Coronary artery (tissue), 2 donors: ENCODE measurements at regions not wholly inside any gene's neighbourhood (a gene's known extent, or its start where the extent isn't known, plus 50 kb on each side); places are given as distances from the start of the nearest gene placed in this dataset.

ENCODE experiments used
- DNase-seq: peaks from one replicate; pipeline ENCODE4 v3.0.0-alpha.2; 2017; ENCODE audit warnings: low spot score
- H3K27ac ChIP-seq, 2 donors: fragments of 200-600 bp; sonication (generic); one replicate each; pipeline ENCODE4 v1.5.1; 2016 to 2019
- H3K4me3 ChIP-seq: fragments of 200-600 bp; sonication (generic); 2 replicates; pipeline ENCODE4 v1.5.1; 2016; ENCODE audit warnings: mild to moderate bottlenecking, moderate library complexity
- TF ChIP-seq, protein P1 (sequence below): fragments of 200-600 bp; sonication (generic); IDR thresholded peaks from one replicate; pipeline ENCODE4 v1.5.1; 2019; ENCODE audit warnings: antibody characterized with exemption

DNA sequence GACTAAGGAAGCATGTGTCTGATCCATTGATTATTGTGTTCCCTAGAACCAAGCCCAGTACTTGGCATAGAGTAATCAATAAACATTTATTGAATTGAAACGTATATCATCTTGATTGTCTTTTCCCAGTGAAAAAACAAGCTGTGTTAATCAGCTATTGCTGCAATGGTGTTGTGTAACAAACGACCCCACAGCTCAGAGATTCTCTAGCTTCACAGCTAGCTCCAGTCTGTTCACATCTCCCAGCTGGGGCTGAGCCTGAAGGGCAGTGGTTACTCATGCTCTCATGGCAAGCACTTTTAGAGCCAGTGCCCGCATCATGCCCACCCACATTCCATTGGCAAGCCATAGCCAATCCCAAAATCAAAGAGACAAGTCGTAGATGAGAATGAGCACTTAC, 237.4 kb upstream of the RAB4A start:
- H3K27ac ChIP-seq, result no peak overlapping the region
- no peak overlapping the region for H3K4me3 ChIP-seq
- TF ChIP-seq, protein P1, sequence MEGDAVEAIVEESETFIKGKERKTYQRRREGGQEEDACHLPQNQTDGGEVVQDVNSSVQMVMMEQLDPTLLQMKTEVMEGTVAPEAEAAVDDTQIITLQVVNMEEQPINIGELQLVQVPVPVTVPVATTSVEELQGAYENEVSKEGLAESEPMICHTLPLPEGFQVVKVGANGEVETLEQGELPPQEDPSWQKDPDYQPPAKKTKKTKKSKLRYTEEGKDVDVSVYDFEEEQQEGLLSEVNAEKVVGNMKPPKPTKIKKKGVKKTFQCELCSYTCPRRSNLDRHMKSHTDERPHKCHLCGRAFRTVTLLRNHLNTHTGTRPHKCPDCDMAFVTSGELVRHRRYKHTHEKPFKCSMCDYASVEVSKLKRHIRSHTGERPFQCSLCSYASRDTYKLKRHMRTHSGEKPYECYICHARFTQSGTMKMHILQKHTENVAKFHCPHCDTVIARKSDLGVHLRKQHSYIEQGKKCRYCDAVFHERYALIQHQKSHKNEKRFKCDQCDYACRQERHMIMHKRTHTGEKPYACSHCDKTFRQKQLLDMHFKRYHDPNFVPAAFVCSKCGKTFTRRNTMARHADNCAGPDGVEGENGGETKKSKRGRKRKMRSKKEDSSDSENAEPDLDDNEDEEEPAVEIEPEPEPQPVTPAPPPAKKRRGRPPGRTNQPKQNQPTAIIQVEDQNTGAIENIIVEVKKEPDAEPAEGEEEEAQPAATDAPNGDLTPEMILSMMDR, result no peak
- DNase-seq, result no peak

DNA sequence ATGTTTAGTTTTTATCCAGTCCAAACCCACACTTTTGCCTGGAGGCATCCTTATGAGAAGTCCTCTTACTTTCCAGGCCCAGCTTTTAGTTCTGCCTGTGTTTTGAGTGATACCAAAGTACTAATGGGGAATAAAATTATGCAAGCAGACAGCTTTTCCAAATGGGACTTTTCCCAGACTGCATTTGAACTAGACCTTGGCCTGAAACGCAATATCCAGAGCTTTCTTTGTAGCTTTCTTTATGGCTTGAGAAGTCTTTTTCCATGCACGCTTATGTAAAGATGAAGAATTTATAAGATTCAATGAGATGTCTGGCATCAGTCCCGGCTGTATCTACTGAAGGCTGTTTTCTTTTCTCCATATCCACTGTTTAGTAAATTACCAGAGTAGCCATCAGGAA, 236.6 kb upstream of the RAB4A start:
- DNase-seq, result no peak
- TF ChIP-seq, protein P1, result no peak
- H3K27ac ChIP-seq, result no peak overlapping the region
- H3K4me3 ChIP-seq, result no peak overlapping the region

DNA sequence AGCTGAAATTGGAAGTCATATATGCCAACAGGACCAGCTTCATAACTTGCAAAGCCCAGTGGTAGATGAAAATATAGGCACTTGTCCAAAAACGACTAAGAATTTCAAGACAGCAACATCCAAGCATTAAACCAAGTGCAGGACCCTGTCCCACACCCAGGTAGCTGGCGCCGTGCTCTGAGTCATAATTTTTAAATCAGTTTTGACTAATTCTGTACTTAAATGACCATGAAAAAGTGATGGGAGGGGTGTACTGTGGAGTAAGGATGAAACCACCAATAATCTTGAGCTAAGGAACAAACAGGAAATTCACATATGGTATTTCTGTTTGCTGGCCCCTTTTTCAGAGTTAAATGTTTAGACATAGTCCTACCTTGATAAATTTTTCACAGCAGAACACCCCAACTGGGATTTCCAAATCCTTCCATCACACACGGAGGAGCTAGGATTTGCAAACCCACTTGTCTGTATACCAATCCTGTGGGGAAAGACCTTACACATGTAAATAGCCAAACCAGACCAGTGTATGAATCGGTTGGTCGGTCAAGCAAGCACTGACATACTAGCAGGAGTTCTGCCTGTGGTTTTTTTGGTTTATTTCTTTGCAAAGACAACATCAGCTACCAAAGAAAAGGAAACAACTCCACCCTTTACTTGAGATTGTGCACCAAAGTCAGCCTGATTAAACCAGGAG, 235.7 kb upstream of the RAB4A start:
- H3K27ac ChIP-seq, result no peak overlapping the region
- no peak for DNase-seq
- no peak overlapping the region for H3K4me3 ChIP-seq
- TF ChIP-seq, protein P1, result no peak

DNA sequence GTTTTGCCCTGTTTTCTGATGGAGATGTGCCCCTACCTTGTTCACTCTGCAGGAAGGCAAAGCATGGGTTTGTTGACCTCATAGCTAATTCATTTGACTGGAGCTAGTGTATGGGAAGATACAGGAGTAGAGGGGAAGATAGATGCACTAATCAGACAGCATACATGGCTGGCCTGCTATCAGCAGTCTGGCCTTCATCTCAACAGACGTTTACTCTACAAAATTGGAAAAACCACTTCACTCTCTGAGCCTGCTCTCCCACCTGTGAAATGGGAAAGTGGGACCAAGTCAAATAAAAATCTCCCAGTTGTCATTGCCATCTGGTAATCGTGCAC, 235.2 kb upstream of the RAB4A start:
- TF ChIP-seq, protein P1, result no peak
- DNase-seq, result no peak
- H3K4me3 ChIP-seq, result no peak overlapping the region
- no peak overlapping the region for H3K27ac ChIP-seq

DNA sequence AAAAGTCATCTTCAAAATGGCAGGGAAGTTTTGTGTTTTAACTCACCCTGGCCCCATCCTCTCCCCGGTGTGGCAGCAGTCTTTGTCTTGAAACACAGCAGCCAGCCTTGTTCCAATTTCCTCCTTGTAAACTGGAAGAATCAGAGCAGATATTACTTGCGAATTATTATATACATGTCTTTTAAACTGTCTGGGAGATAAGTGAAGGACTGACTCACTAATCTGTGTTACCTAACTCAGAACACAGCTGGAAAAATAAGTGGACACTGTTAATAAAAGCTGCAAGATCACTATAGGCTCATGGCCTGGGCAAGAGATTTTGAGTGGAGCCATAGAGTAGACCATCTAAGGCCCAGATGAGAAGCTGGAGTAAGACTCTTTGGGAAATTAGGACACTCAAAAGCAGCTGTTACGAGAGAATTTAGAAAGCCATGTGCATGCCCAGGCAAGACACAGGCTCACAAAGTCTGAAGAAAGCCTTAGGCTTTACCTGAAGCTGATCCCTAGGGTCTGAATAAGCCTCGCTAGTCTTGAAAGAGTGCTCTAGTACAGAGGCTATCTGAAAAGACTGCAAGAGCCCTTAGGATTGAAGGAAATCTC, 233.0 kb upstream of the RAB4A start:
- Histone ChIP-seq H3K27ac (no peak overlapping the region), H3K4me3 (no peak overlapping the region)
- TF ChIP-seq, protein P1, result no peak
- DNase-seq, result no peak

DNA sequence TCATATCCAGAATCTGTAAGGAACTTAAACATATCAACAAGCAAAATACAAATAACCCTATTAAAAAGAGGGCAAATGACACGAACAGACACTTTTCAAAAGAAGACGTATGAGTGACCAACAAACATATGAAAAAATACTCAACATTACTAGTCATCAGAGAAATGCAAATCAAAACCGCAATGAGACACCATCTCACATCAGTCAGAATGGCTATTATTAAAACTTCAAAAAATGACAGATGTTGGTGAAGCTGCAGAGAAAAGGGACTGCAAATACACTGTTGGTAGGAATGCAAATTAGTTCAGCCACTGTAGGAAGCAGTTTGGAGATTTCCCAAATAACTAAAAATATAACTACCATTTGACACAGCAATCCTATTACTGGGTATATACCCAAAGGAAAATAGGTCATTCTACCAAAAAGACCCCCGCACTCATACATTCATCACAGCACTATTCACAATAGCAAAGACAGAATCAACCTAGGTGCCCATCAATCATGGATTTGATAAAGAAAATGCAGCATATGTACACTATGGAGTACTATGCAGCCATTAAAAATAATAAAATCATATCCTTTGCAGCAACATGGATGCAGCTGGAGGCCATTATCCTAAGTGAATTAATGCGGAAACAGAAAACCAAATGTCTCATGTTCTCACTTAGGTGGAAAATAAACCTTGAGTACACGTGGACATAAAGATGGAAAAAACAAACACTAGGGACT, 230.1 kb upstream of the RAB4A start:
- Histone ChIP-seq H3K27ac (no peak overlapping the region), H3K4me3 (no peak overlapping the region)
- TF ChIP-seq, protein P1, result no peak
- no peak for DNase-seq

DNA sequence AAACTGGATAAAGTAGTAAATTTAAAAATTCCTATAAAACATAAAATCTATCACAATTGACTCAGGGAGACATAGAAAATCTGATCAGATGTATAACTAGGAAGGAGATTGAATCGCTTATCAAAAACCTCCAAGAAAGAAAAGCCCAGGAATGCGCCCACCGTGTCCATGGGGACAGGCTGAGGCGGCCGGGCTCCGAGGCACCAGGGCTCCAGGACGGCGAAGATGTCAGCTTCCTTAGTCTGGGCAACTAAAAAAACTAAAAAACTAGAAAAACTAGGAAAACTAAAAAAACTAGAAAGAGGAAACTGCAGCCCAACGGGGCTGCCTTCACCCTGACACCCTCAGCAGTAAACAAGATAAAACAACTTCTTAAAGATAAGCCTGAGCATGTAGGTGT, 229.0 kb upstream of the RAB4A start:
- no peak overlapping the region for H3K4me3 ChIP-seq
- no peak for DNase-seq

More for the DNA sequence above, 229.0 kb upstream of the RAB4A start:
- H3K27ac ChIP-seq, result no peak overlapping the region
- TF ChIP-seq, protein P1, result no peak
